ENCODE measurements at regions not wholly inside any gene's neighbourhood (a gene's known extent, or its start where the extent isn't known, plus 50 kb on each side); places are given as distances from the start of the nearest gene placed in this dataset.

DNA sequence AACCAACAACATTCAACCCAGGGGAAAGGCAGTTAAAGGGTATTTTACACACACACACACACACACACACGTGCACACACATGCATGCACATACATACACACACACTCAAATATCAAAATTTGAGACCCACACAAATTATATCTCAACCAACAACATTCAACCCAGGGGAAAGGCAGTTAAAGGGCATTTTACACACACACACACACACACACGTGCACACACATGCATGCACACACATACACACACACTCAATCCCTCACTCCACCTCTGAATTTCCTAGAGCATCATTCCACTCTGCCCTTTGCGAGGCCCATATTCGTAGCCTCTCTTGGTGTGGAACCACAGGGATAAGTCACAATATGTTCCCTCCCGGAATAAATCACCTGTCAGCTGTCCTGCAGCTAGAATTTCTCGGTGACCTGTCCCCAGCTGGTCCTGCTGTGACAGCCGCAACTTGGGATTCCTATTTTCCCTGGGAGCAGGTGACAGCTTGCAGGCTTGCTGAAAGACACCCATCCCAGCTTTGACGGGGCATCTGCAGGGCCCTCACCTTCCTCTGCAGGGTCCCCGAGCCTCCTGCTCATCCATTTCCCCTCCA is 122.7 kb downstream of the PSMG1 start:
- TF ChIP-seq, protein P1, sequence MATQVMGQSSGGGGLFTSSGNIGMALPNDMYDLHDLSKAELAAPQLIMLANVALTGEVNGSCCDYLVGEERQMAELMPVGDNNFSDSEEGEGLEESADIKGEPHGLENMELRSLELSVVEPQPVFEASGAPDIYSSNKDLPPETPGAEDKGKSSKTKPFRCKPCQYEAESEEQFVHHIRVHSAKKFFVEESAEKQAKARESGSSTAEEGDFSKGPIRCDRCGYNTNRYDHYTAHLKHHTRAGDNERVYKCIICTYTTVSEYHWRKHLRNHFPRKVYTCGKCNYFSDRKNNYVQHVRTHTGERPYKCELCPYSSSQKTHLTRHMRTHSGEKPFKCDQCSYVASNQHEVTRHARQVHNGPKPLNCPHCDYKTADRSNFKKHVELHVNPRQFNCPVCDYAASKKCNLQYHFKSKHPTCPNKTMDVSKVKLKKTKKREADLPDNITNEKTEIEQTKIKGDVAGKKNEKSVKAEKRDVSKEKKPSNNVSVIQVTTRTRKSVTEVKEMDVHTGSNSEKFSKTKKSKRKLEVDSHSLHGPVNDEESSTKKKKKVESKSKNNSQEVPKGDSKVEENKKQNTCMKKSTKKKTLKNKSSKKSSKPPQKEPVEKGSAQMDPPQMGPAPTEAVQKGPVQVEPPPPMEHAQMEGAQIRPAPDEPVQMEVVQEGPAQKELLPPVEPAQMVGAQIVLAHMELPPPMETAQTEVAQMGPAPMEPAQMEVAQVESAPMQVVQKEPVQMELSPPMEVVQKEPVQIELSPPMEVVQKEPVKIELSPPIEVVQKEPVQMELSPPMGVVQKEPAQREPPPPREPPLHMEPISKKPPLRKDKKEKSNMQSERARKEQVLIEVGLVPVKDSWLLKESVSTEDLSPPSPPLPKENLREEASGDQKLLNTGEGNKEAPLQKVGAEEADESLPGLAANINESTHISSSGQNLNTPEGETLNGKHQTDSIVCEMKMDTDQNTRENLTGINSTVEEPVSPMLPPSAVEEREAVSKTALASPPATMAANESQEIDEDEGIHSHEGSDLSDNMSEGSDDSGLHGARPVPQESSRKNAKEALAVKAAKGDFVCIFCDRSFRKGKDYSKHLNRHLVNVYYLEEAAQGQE (IDR thresholded peaks at IDR 0.05; ENCODE audit: low read depth): no peak
- no peak for TF ChIP-seq TEAD4 (IDR thresholded peaks at IDR 0.05)
- no peak for TF ChIP-seq EP300 (IDR thresholded peaks at IDR 0.05; ENCODE audit: borderline replicate concordance)
- no peak for TF ChIP-seq YY1 (IDR thresholded peaks at IDR 0.05; ENCODE audit: low read depth)

Data from Ishikawa (cell line).